Activated B cell treated with CpG ODN at 0.5 μM for 24 hours (primary cell): ENCODE measurements at regions not wholly inside any gene's neighbourhood (a gene's known extent, or its start where the extent isn't known, plus 50 kb on each side); places are given as distances from the start of the nearest gene placed in this dataset.

Source experiments
- ATAC-seq: fragments of 200-7000 bp; cut with Tn5 transposase; one replicate; pipeline ENCODE4 v1.10.0; 2021; ENCODE audit warnings: low read depth, mild to moderate bottlenecking, moderate library complexity
- CTCF ChIA-PET: fragments of 350-600 bp; sonication (Branson Sonifier 250); formaldehyde crosslinking; loops from one replicate; lab custom pipeline; 2021; ENCODE audit warnings: antibody characterized with exemption; lab: Charles Lee
- POLR2A ChIA-PET: fragments of 350-600 bp; sonication (Branson Sonifier 250); formaldehyde crosslinking; loops from one replicate; lab custom pipeline; 2021; ENCODE audit warnings: antibody characterized with exemption; lab: Charles Lee
- DNase-seq: peaks from one replicate; pipeline ENCODE4 v3.0.0; 2022
- H3K27ac Mint-ChIP-seq: one replicate; pipeline ENCODE4 v1.8.0; 2020; ENCODE audit warnings: mixed read lengths
- H3K27me3 Mint-ChIP-seq: one replicate; pipeline ENCODE4 v1.8.0; 2021; ENCODE audit warnings: mixed read lengths
- H3K36me3 Mint-ChIP-seq: one replicate; pipeline ENCODE4 v1.8.0; 2021; ENCODE audit warnings: low read depth, mixed read lengths
- H3K4me1 Mint-ChIP-seq: one replicate; pipeline ENCODE4 v1.8.0; 2021; ENCODE audit warnings: mixed read lengths
- H3K4me3 Mint-ChIP-seq: one replicate; pipeline ENCODE4 v1.8.0; 2020; ENCODE audit warnings: mild to moderate bottlenecking, mixed read lengths
- H3K9me3 Mint-ChIP-seq: one replicate; pipeline ENCODE4 v1.8.0; 2020; ENCODE audit warnings: mixed read lengths
- intact Hi-C: fragments of 100-400 bp; cut with micrococcal nuclease; formaldehyde crosslinking; loops from one replicate; pipeline ENCODE4 v1.15.1; 2024
- TF ChIP-seq, protein P1 (sequence below): fragments of 200-600 bp; IDR thresholded peaks from one replicate; pipeline ENCODE4 v1.8.0; 2022; ENCODE audit warnings: antibody characterized with exemption, mild to moderate bottlenecking

DNA sequence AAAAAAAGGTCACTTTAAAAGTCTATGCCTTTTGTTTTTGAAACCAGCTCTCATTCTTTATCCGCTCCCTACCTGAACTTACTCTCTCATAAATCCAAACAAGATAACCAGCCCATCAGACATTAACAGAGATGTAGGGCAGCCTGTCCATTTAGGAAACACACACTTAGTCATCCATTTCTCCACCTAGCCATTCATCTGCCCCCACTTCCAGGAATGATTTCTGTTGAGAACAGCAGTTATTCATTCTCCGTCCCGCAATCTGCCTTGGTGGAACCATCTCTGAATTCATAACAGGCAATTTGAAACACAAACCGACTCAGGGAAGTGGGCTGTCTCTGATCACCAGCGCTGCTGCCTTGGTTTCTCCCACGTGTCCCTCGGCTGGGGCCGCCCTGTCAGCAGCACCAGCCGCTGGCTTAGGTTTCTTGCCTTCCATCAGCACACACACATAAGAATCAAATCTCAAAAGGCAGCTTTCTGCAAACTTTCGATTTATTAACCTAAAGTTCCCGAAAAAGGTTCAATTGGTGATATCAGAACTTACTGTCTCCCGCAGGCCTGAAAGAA is 528.2 kb upstream of the NRP1 start:
- ChIA-PET POLR2A (no interaction called here), CTCF (no interaction called here)
- TF ChIP-seq, protein P1, sequence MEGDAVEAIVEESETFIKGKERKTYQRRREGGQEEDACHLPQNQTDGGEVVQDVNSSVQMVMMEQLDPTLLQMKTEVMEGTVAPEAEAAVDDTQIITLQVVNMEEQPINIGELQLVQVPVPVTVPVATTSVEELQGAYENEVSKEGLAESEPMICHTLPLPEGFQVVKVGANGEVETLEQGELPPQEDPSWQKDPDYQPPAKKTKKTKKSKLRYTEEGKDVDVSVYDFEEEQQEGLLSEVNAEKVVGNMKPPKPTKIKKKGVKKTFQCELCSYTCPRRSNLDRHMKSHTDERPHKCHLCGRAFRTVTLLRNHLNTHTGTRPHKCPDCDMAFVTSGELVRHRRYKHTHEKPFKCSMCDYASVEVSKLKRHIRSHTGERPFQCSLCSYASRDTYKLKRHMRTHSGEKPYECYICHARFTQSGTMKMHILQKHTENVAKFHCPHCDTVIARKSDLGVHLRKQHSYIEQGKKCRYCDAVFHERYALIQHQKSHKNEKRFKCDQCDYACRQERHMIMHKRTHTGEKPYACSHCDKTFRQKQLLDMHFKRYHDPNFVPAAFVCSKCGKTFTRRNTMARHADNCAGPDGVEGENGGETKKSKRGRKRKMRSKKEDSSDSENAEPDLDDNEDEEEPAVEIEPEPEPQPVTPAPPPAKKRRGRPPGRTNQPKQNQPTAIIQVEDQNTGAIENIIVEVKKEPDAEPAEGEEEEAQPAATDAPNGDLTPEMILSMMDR = no peak
- no peaks in the 10 kb centered on the region for H3K36me3 Mint-ChIP-seq
- no peaks in the 10 kb centered on the region for H3K4me1 Mint-ChIP-seq
- H3K27ac Mint-ChIP-seq = no peak overlapping the region
- ATAC-seq = no peak
- intact Hi-C loops = no loop called here
- no peaks in the 10 kb centered on the region for H3K27me3 Mint-ChIP-seq
- H3K9me3 Mint-ChIP-seq = peaks cover 5% of the 10 kb centered on the region
- no peak overlapping the region for H3K4me3 Mint-ChIP-seq
- DNase-seq = no peak

- Mint-ChIP-seq H3K9me3 (peaks cover 5% of the 10 kb centered on the region), H3K36me3 (no peaks in the 10 kb centered on the region), H3K27ac (no peak overlapping the region), H3K4me3 (no peak overlapping the region), H3K4me1 (no peaks in the 10 kb centered on the region), H3K27me3 (no peaks in the 10 kb centered on the region)
- intact Hi-C loops = no loop called here
- POLR2A ChIA-PET = no interaction called here
- DNase-seq = no peak
- TF ChIP-seq, protein P1 = no peak
- CTCF ChIA-PET = no interaction called here
- no peak for ATAC-seq
These were observed 527.4 kb upstream of the NRP1 start for GRCh38 chr10:33861833-33862232.

- no peak overlapping the region for H3K4me3 Mint-ChIP-seq
- no peak for ATAC-seq
- DNase-seq = no peak
- intact Hi-C loops = no loop called here
- TF ChIP-seq, protein P1 = no peak
- H3K9me3 Mint-ChIP-seq = peaks cover 5% of the 10 kb centered on the region
- H3K27ac Mint-ChIP-seq = no peak overlapping the region
- ChIA-PET POLR2A (no interaction called here), CTCF (no interaction called here)
- H3K27me3 Mint-ChIP-seq = no peaks in the 10 kb centered on the region
- H3K36me3 Mint-ChIP-seq = no peaks in the 10 kb centered on the region
- H3K4me1 Mint-ChIP-seq = no peaks in the 10 kb centered on the region
These were observed 526.7 kb upstream of the NRP1 start for GRCh38 chr10:33861016-33861704.

GRCh38 chr10:33860552-33860951 is 526.1 kb upstream of the NRP1 start:
- H3K27me3 Mint-ChIP-seq = no peaks in the 10 kb centered on the region
- CTCF ChIA-PET = no interaction called here
- H3K4me3 Mint-ChIP-seq = no peak overlapping the region

DNA sequence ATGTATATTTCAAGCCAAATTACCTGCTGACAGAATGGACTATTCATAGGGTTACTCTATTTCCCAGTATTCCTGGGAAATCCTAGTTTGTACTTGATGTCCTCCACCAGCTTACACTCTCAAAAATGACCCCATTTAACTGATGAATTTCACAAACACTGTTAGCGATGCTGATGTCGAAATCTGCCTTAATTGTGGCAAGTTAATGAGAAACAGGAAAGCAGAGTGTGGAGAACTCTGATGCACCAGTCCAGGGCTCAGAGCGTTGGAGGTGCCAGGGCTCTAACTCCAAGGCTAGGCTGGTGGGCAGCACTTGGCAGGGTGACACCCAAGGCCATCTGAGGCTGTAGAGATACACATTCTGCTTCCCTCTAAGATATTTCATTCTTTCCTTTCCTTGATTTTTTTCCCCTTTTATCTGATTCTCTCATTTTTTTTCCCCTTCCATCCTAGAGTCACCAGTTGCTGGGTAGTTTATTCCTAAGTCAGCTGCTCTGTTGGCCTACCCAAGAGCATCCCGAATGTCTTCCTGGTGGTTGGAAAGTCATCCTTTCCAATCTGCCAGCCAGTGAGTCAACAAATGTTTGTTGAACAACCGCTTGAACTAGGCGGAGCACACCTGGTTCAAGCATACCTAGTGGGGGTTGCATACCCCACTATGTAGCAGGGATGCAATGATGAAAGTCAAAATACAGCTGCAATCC is 525.0 kb upstream of the NRP1 start:
- ChIA-PET POLR2A (no interaction called here), CTCF (no interaction called here)
- ATAC-seq = no peak
- H3K27ac Mint-ChIP-seq = no peak overlapping the region
- H3K27me3 Mint-ChIP-seq = no peaks in the 10 kb centered on the region
- no peak overlapping the region for H3K4me3 Mint-ChIP-seq
- TF ChIP-seq, protein P1 = no peak
- H3K36me3 Mint-ChIP-seq = no peaks in the 10 kb centered on the region
- DNase-seq = no peak
- intact Hi-C loops = no loop called here
- H3K9me3 Mint-ChIP-seq = peaks cover 2% of the 10 kb centered on the region
- H3K4me1 Mint-ChIP-seq = no peaks in the 10 kb centered on the region

More at GRCh38 chr10:33860552-33860951, 526.1 kb upstream of the NRP1 start:
- Mint-ChIP-seq H3K4me1 (no peaks in the 10 kb centered on the region), H3K9me3 (peaks cover 4% of the 10 kb centered on the region), H3K36me3 (no peaks in the 10 kb centered on the region), H3K27ac (no peak overlapping the region)
- intact Hi-C loops = no loop called here
- TF ChIP-seq, protein P1 = no peak
- POLR2A ChIA-PET = no interaction called here
- ATAC-seq = no peak
- no peak for DNase-seq
